HG02588 (cell line): ENCODE measurements at regions not wholly inside any gene's neighbourhood (a gene's known extent, or its start where the extent isn't known, plus 50 kb on each side); places are given as distances from the start of the nearest gene placed in this dataset.
"Not testable (repeated sequence)": the region's sequence is repeated elsewhere in the genome, so short reads cannot be mapped to it uniquely, and the experiment has no call there.

ENCODE experiments used
- ATAC-seq: cut with Tn5 transposase; IDR thresholded peaks from one replicate; pipeline ENCODE4 v1.9.1; 2021; ENCODE audit warnings: mild to moderate bottlenecking, moderate library complexity; ENCODE audit not compliant: unreplicated experiment

- not testable (repeated sequence) for ATAC-seq
Observed at GRCh38 chr4:9702019-9702418, 79.4 kb upstream of the DRD5 start.

- ATAC-seq = not testable (repeated sequence)
Observed at GRCh38 chr4:9702696-9703095, 78.7 kb upstream of the DRD5 start.

- no peak for ATAC-seq
Observed at GRCh38 chr4:9703391-9703790, 78.0 kb upstream of the DRD5 start.

- not testable (repeated sequence) for ATAC-seq
Observed at GRCh38 chr4:9704126-9704525, 77.3 kb upstream of the DRD5 start.

GRCh38 chr4:9704551-9705332, 76.7 kb upstream of the DRD5 start:
- no peak for ATAC-seq

GRCh38 chr4:9707281-9707680, 74.2 kb upstream of the DRD5 start:
- ATAC-seq = not testable (repeated sequence)

GRCh38 chr4:9707936-9708335, 73.5 kb upstream of the DRD5 start:
- ATAC-seq = not testable (repeated sequence)

- ATAC-seq = no peak
Observed at GRCh38 chr4:9709724-9710123, 71.7 kb upstream of the DRD5 start.

GRCh38 chr4:9715271-9715670, 66.2 kb upstream of the DRD5 start:
- not testable (repeated sequence) for ATAC-seq

- ATAC-seq = no peak
Observed at GRCh38 chr4:9716093-9716492, 65.3 kb upstream of the DRD5 start.

GRCh38 chr4:9718246-9718939, 63.0 kb upstream of the DRD5 start:
- ATAC-seq = not testable (repeated sequence)

GRCh38 chr4:9722131-9722530, 59.3 kb upstream of the DRD5 start:
- ATAC-seq = not testable (repeated sequence)
